Spinal cord (tissue), 9 donors: ENCODE measurements at regions not wholly inside any gene's neighbourhood (a gene's known extent, or its start where the extent isn't known, plus 50 kb on each side); places are given as distances from the start of the nearest gene placed in this dataset.

Experiments used
- DNase-seq, 6 donors: peaks; one replicate each; pipeline versions ENCODE4 v3.0.0 to v3.0.0-alpha.2; 2013 to 2015; ENCODE audit warnings: low spot score in 6 of 6, low read depth in 4 of 6
- H3K27ac ChIP-seq: one replicate; pipeline ENCODE4 v1.5.1; 2013; ENCODE audit warnings: low read depth, low read length, control low read depth
- H3K27me3 ChIP-seq: one replicate; pipeline ENCODE4 v1.6.1; 2013; ENCODE audit warnings: low read length; ENCODE audit not compliant: control insufficient read depth, insufficient read depth
- H3K36me3 ChIP-seq: one replicate; pipeline ENCODE4 v1.6.1; 2013; ENCODE audit warnings: low read length; ENCODE audit not compliant: control insufficient read depth, insufficient read depth
- H3K4me1 ChIP-seq: one replicate; pipeline ENCODE4 v1.6.1; 2013; ENCODE audit warnings: low read length; ENCODE audit not compliant: control insufficient read depth, insufficient read depth
- H3K4me3 ChIP-seq: one replicate; pipeline ENCODE4 v1.5.1; 2013; ENCODE audit warnings: low read depth, low read length, control low read depth
- H3K9me3 ChIP-seq: one replicate; pipeline ENCODE4 v1.6.1; 2013; ENCODE audit warnings: low read length; ENCODE audit not compliant: control insufficient read depth, insufficient read depth
- WGBS: methylation state at CpG from one replicate; pipeline ENCODE4 v1.1.5; 2013; ENCODE audit warnings: missing lambda C conversion rate; ENCODE audit not compliant: insufficient coverage; 5-methylcytosine and 5-hydroxymethylcytosine counted together
- donor health status: healthy.

GRCh38 chr3:159453036-159453435 is 535.6 kb upstream of the IL12A start:
- Histone ChIP-seq H3K36me3 (no peaks in the 10 kb centered on the region), H3K4me3 (no peak overlapping the region), H3K27ac (no peak overlapping the region), H3K27me3 (no peaks in the 10 kb centered on the region), H3K4me1 (no peaks in the 10 kb centered on the region), H3K9me3 (no peaks in the 10 kb centered on the region)
- no peak for DNase-seq
- 100% methylated on average over 5 of the region's 5 CpGs for WGBS

GRCh38 chr3:159453945-159454344 is 534.7 kb upstream of the IL12A start:
- DNase-seq = no peak
- Histone ChIP-seq H3K36me3 (no peaks in the 10 kb centered on the region), H3K27ac (no peak overlapping the region), H3K9me3 (no peaks in the 10 kb centered on the region), H3K4me1 (no peaks in the 10 kb centered on the region), H3K4me3 (no peak overlapping the region), H3K27me3 (no peaks in the 10 kb centered on the region)
- WGBS = no CpG with 5 or more reads among the region's 2 CpGs

GRCh38 chr3:159455741-159456181 is 532.9 kb upstream of the IL12A start:
- no peak for DNase-seq
- no peak overlapping the region for H3K27ac ChIP-seq
- 95% methylated on average over 4 of the region's 5 CpGs for WGBS
- no peaks in the 10 kb centered on the region for H3K4me1 ChIP-seq
- no peaks in the 10 kb centered on the region for H3K9me3 ChIP-seq
- no peak overlapping the region for H3K4me3 ChIP-seq
- no peaks in the 10 kb centered on the region for H3K27me3 ChIP-seq
- H3K36me3 ChIP-seq = no peaks in the 10 kb centered on the region

- H3K27me3 ChIP-seq = no peaks in the 10 kb centered on the region
- no peak for DNase-seq
- H3K4me3 ChIP-seq = no peak overlapping the region
- no peaks in the 10 kb centered on the region for H3K4me1 ChIP-seq
- WGBS = 89% methylated on average over 1 of the region's 2 CpGs
- H3K36me3 ChIP-seq = no peaks in the 10 kb centered on the region
- H3K9me3 ChIP-seq = no peaks in the 10 kb centered on the region
- no peak overlapping the region for H3K27ac ChIP-seq
Observed at GRCh38 chr3:159458010-159458409, 530.6 kb upstream of the IL12A start.

GRCh38 chr3:159458982-159459381 is 529.7 kb upstream of the IL12A start:
- Histone ChIP-seq H3K27ac (no peak overlapping the region), H3K9me3 (no peaks in the 10 kb centered on the region), H3K4me1 (no peaks in the 10 kb centered on the region), H3K4me3 (no peak overlapping the region), H3K27me3 (no peaks in the 10 kb centered on the region), H3K36me3 (no peaks in the 10 kb centered on the region)
- DNase-seq = no peak
- WGBS = no CpG with 5 or more reads among the region's 2 CpGs

GRCh38 chr3:159472611-159473010 is 516.0 kb upstream of the IL12A start:
- H3K27me3 ChIP-seq = no peaks in the 10 kb centered on the region
- H3K36me3 ChIP-seq = no peaks in the 10 kb centered on the region
- H3K4me1 ChIP-seq = no peaks in the 10 kb centered on the region
- H3K27ac ChIP-seq = no peak overlapping the region
- 58% methylated on average over 2 of the region's 4 CpGs for WGBS
- H3K9me3 ChIP-seq = peaks cover 1% of the 10 kb centered on the region
- H3K4me3 ChIP-seq = no peak overlapping the region
- no peak for DNase-seq

- Histone ChIP-seq H3K4me3 (no peak overlapping the region), H3K9me3 (peaks cover 2% of the 10 kb centered on the region), H3K4me1 (no peaks in the 10 kb centered on the region), H3K36me3 (no peaks in the 10 kb centered on the region), H3K27me3 (no peaks in the 10 kb centered on the region), H3K27ac (no peak overlapping the region)
- WGBS = no CpG with 5 or more reads among the region's 1 CpG
- no peak for DNase-seq
Observed at GRCh38 chr3:159473206-159473605, 515.4 kb upstream of the IL12A start.

GRCh38 chr3:159480046-159480445 is 508.6 kb upstream of the IL12A start:
- Histone ChIP-seq H3K27ac (no peak overlapping the region), H3K9me3 (peaks cover 5% of the 10 kb centered on the region), H3K4me1 (no peaks in the 10 kb centered on the region), H3K4me3 (no peak overlapping the region), H3K36me3 (no peaks in the 10 kb centered on the region), H3K27me3 (no peaks in the 10 kb centered on the region)
- DNase-seq = no peak

- H3K4me3 ChIP-seq = no peak overlapping the region
- no peak overlapping the region for H3K27ac ChIP-seq
- H3K9me3 ChIP-seq = peaks cover 5% of the 10 kb centered on the region
- H3K4me1 ChIP-seq = no peaks in the 10 kb centered on the region
- H3K27me3 ChIP-seq = no peaks in the 10 kb centered on the region
- no peaks in the 10 kb centered on the region for H3K36me3 ChIP-seq
- WGBS = no CpG with 5 or more reads among the region's 3 CpGs
- DNase-seq = peak in 1 of 6 donors; percentile 66
Observed at GRCh38 chr3:159482241-159482993, 506.2 kb upstream of the IL12A start.

GRCh38 chr3:159482994-159483367 is 505.7 kb upstream of the IL12A start:
- Histone ChIP-seq H3K4me3 (no peak overlapping the region), H3K27me3 (no peaks in the 10 kb centered on the region), H3K4me1 (no peaks in the 10 kb centered on the region), H3K27ac (no peak overlapping the region), H3K36me3 (no peaks in the 10 kb centered on the region), H3K9me3 (peaks cover 5% of the 10 kb centered on the region)
- WGBS = 86% methylated on average over 1 of the region's 5 CpGs
- DNase-seq = peak in 1 of 6 donors; percentile 82
